PC-9 (cell line): ENCODE measurements at regions not wholly inside any gene's neighbourhood (a gene's known extent, or its start where the extent isn't known, plus 50 kb on each side); places are given as distances from the start of the nearest gene placed in this dataset.

Source experiments
- CTCF ChIP-seq: fragments of 200-600 bp; sonication (generic); conservative IDR thresholded peaks from 2 replicates; pipeline ENCODE4 v1.6.1; 2017; ENCODE audit warnings: mixed run types, antibody characterized with exemption, mild to moderate bottlenecking, moderate library complexity
- EZH2 ChIP-seq: fragments of 200-600 bp; sonication (generic); IDR thresholded peaks from 2 replicates; pipeline ENCODE4 v1.8.0; 2017; ENCODE audit warnings: antibody characterized with exemption, low read depth

GRCh38 chr15:81752546-81752942 is 293.3 kb downstream of the MEX3B start:
- TF ChIP-seq CTCF = no peak
- TF ChIP-seq EZH2 = no peak
